ENCODE measurements at regions not wholly inside any gene's neighbourhood (a gene's known extent, or its start where the extent isn't known, plus 50 kb on each side); places are given as distances from the start of the nearest gene placed in this dataset.

- no peak for TF ChIP-seq POLR2A (IDR thresholded peaks at IDR 0.05; ENCODE audit: low read depth, low read length)
- no peak for TF ChIP-seq TAF1 (IDR thresholded peaks at IDR 0.05; ENCODE audit: low read depth, low read length)
- no peak for TF ChIP-seq POLR2AphosphoS5 (IDR thresholded peaks at IDR 0.05; ENCODE audit: low read depth, low read length)
These were observed 481.4 kb upstream of the LMCD1 start for GRCh38 chr3:8020047-8020841.

All from GM12891 (cell line).